Neural progenitor cell (in vitro differentiated cells): ENCODE measurements at regions not wholly inside any gene's neighbourhood (a gene's known extent, or its start where the extent isn't known, plus 50 kb on each side); places are given as distances from the start of the nearest gene placed in this dataset.

Experiments used
- DNase-seq: peaks from one replicate; pipeline ENCODE4 v3.0.0-alpha.2; 2016; ENCODE audit warnings: low spot score
- H2AFZ ChIP-seq: fragments of 200-600 bp; sonication (generic); replicated peaks from 2 replicates; pipeline ENCODE4 v1.6.1; 2016; ENCODE audit warnings: antibody characterized with exemption
- H3F3A ChIP-seq: fragments of 200-600 bp; sonication (generic); 2 replicates; pipeline ENCODE4 v1.6.1; 2016; ENCODE audit warnings: antibody characterized with exemption, low read depth
- H3K27ac ChIP-seq: fragments of 200-600 bp; sonication (generic); 2 replicates; pipeline ENCODE4 v1.5.1; 2016; ENCODE audit warnings: mild to moderate bottlenecking
- H3K27me3 ChIP-seq: fragments of 200-600 bp; sonication (generic); 2 replicates; pipeline ENCODE4 v1.6.1; 2016; ENCODE audit warnings: mild to moderate bottlenecking, moderate library complexity
- H3K36me3 ChIP-seq: fragments of 200-600 bp; sonication (generic); 2 replicates; pipeline ENCODE4 v1.5.1; 2016
- H3K4me1 ChIP-seq: fragments of 200-600 bp; sonication (generic); 2 replicates; pipeline ENCODE4 v1.6.1; 2016; ENCODE audit warnings: mixed run types
- H3K4me2 ChIP-seq: fragments of 200-600 bp; sonication (generic); 2 replicates; pipeline ENCODE4 v1.6.1; 2016
- H3K4me3 ChIP-seq: fragments of 200-600 bp; sonication (generic); 2 replicates; pipeline ENCODE4 v1.5.1; 2016
- H3K79me2 ChIP-seq: fragments of 200-600 bp; sonication (generic); 2 replicates; pipeline ENCODE4 v1.6.1; 2016; ENCODE audit warnings: low read depth
- H3K9ac ChIP-seq: fragments of 200-600 bp; sonication (generic); 2 replicates; pipeline ENCODE4 v1.6.1; 2016
- H3K9me3 ChIP-seq: fragments of 200-600 bp; sonication (generic); 2 replicates; pipeline ENCODE4 v1.5.1; 2016; ENCODE audit warnings: low read depth
- H4K20me1 ChIP-seq: fragments of 200-600 bp; sonication (generic); 2 replicates; pipeline ENCODE4 v1.6.1; 2016; ENCODE audit warnings: low read depth
- H3K27ac Mint-ChIP-seq: 3 replicates; pipeline ENCODE4 v1.8.0; 2021; ENCODE audit warnings: mixed read lengths
- H3K27me3 Mint-ChIP-seq: 2 replicates; pipeline ENCODE4 v1.8.0; 2022; ENCODE audit warnings: low read depth, mild to moderate bottlenecking, inconsistent platforms, moderate library complexity, mixed read lengths; ENCODE audit not compliant: insufficient read depth
- H3K36me3 Mint-ChIP-seq: 3 replicates; pipeline ENCODE4 v1.8.0; 2021; ENCODE audit warnings: mixed read lengths
- H3K4me1 Mint-ChIP-seq: 3 replicates; pipeline ENCODE4 v1.8.0; 2021; ENCODE audit warnings: mixed read lengths
- H3K4me3 Mint-ChIP-seq: 3 replicates; pipeline ENCODE4 v1.8.0; 2021; ENCODE audit warnings: mild to moderate bottlenecking, moderate library complexity, mixed read lengths
- H3K9me3 Mint-ChIP-seq: 3 replicates; pipeline ENCODE4 v1.8.0; 2020; ENCODE audit warnings: mixed read lengths
- CTCF ChIP-seq: fragments of 200-600 bp; sonication (generic); IDR thresholded peaks from 2 replicates; pipeline ENCODE4 v1.5.1; 2017; ENCODE audit warnings: antibody characterized with exemption, mild to moderate bottlenecking
- EZH2 ChIP-seq: fragments of 200-600 bp; sonication (generic); IDR thresholded peaks from 2 replicates; pipeline ENCODE4 v1.6.1; 2017; ENCODE audit warnings: antibody characterized with exemption, mild to moderate bottlenecking, moderate library complexity
- EZH2phosphoT487 ChIP-seq: fragments of 200-600 bp; sonication (generic); IDR thresholded peaks from 2 replicates; pipeline ENCODE4 v1.6.1; 2017; ENCODE audit warnings: antibody characterized with exemption

DNA sequence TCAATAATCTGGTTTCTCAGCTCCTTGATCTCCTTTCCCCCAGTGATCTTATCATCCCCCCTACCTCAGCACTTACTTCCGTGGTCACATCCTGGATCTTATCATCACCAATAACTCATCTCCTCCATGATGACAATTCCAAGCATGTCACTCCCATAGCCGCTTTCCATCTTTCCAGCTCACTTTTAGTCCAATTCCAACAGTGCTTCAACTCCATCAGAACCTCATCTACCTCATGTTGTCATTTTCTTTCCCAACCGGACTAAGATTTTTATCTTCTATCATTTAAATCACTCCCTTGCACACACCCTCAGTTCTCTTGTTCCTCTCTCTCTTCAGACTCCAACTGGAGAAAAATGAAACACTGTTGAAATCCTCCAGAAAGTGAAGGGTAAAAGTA is 75.9 kb upstream of the UBE2E2 start:
- TF ChIP-seq EZH2: no peak
- no peak for TF ChIP-seq CTCF
- TF ChIP-seq EZH2phosphoT487: no peak
- H3K36me3 ChIP-seq: no peaks in the 10 kb centered on the region
- no peak overlapping the region for H3K27ac Mint-ChIP-seq

DNA sequence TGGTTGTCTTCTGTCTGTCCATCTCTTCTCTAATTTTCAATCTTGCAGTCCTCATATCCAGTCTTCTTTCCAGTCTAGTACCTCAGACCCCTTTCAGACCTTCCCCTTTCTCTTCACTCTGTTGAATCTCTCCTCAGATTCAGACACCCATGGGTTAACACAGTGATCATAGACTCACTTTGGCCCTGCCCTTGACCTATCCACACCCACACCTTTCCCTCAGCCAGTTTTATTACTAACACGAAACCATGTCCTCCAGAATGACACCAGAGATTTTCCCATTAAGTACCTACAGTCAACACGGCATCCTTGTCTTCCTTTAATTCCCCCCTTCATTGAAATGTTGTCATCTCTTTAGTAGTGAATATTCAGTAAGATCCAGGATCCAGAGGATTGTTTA is 74.5 kb upstream of the UBE2E2 start:
- Histone ChIP-seq H3K4me2 (no peak overlapping the region), H3K79me2 (no peaks in the 10 kb centered on the region), H3K36me3 (no peaks in the 10 kb centered on the region), H3K4me1 (peaks cover 3% of the 10 kb centered on the region), H2AFZ (no peak overlapping the region), H4K20me1 (no peaks in the 10 kb centered on the region), H3K9me3 (no peaks in the 10 kb centered on the region), H3K27me3 (no peaks in the 10 kb centered on the region), H3K4me3 (no peak overlapping the region), H3F3A (no peaks in the 10 kb centered on the region), H3K27ac (no peak overlapping the region), H3K9ac (no peak overlapping the region)
- no peak for DNase-seq
- no peak overlapping the region for H3K27ac Mint-ChIP-seq
- no peak for TF ChIP-seq EZH2phosphoT487
- TF ChIP-seq CTCF: no peak
- no peak for TF ChIP-seq EZH2
- H3K9me3 Mint-ChIP-seq: no peaks in the 10 kb centered on the region
- H3K4me1 Mint-ChIP-seq: no peaks in the 10 kb centered on the region
- H3K36me3 Mint-ChIP-seq: no peaks in the 10 kb centered on the region
- no peak overlapping the region for H3K4me3 Mint-ChIP-seq
- no peaks in the 10 kb centered on the region for H3K27me3 Mint-ChIP-seq

More for the DNA sequence above, 75.9 kb upstream of the UBE2E2 start:
- Histone ChIP-seq H3K4me1 (peaks cover 3% of the 10 kb centered on the region), H3F3A (no peaks in the 10 kb centered on the region), H3K9me3 (no peaks in the 10 kb centered on the region), H3K27ac (no peak overlapping the region), H3K4me2 (no peak overlapping the region), H3K4me3 (no peak overlapping the region), H3K79me2 (no peaks in the 10 kb centered on the region), H3K9ac (no peak overlapping the region), H4K20me1 (no peaks in the 10 kb centered on the region), H3K27me3 (no peaks in the 10 kb centered on the region), H2AFZ (no peak overlapping the region)
- DNase-seq: no peak
- no peak overlapping the region for H3K4me3 Mint-ChIP-seq
- no peaks in the 10 kb centered on the region for H3K9me3 Mint-ChIP-seq
- H3K4me1 Mint-ChIP-seq: no peaks in the 10 kb centered on the region
- no peaks in the 10 kb centered on the region for H3K27me3 Mint-ChIP-seq
- no peaks in the 10 kb centered on the region for H3K36me3 Mint-ChIP-seq

GRCh38 chr3:23129117-23129516 is 74.0 kb upstream of the UBE2E2 start:
- Histone ChIP-seq H3K9ac (no peak overlapping the region), H3K4me1 (peaks cover 3% of the 10 kb centered on the region), H3K27ac (no peak overlapping the region), H3K9me3 (no peaks in the 10 kb centered on the region), H2AFZ (no peak overlapping the region), H3K79me2 (no peaks in the 10 kb centered on the region), H3K27me3 (no peaks in the 10 kb centered on the region), H3K4me3 (no peak overlapping the region), H3K36me3 (no peaks in the 10 kb centered on the region), H3K4me2 (no peak overlapping the region), H3F3A (no peaks in the 10 kb centered on the region), H4K20me1 (no peaks in the 10 kb centered on the region)
- Mint-ChIP-seq H3K4me1 (no peaks in the 10 kb centered on the region), H3K36me3 (no peaks in the 10 kb centered on the region), H3K27me3 (no peaks in the 10 kb centered on the region), H3K9me3 (no peaks in the 10 kb centered on the region), H3K27ac (no peak overlapping the region), H3K4me3 (no peak overlapping the region)
- TF ChIP-seq EZH2phosphoT487 (no peak), CTCF (no peak), EZH2 (no peak)
- no peak for DNase-seq

- Mint-ChIP-seq H3K9me3 (no peaks in the 10 kb centered on the region), H3K27ac (no peak overlapping the region), H3K4me1 (no peaks in the 10 kb centered on the region), H3K27me3 (no peaks in the 10 kb centered on the region), H3K36me3 (no peaks in the 10 kb centered on the region), H3K4me3 (no peak overlapping the region)
- H3F3A ChIP-seq: no peaks in the 10 kb centered on the region
- no peak for TF ChIP-seq CTCF
- TF ChIP-seq EZH2: no peak
- no peak for TF ChIP-seq EZH2phosphoT487
- H3K4me2 ChIP-seq: no peak overlapping the region
- H3K27me3 ChIP-seq: no peaks in the 10 kb centered on the region
- no peaks in the 10 kb centered on the region for H4K20me1 ChIP-seq
- H3K9me3 ChIP-seq: no peaks in the 10 kb centered on the region
- no peak overlapping the region for H3K9ac ChIP-seq
- H2AFZ ChIP-seq: no peak overlapping the region
- no peak overlapping the region for H3K4me3 ChIP-seq
- no peaks in the 10 kb centered on the region for H3K79me2 ChIP-seq
- H3K4me1 ChIP-seq: peaks cover 3% of the 10 kb centered on the region
- H3K27ac ChIP-seq: no peak overlapping the region
- no peak for DNase-seq
- H3K36me3 ChIP-seq: no peaks in the 10 kb centered on the region
Measured at GRCh38 chr3:23129817-23130216, 73.3 kb upstream of the UBE2E2 start.
